ENCODE measurements at regions not wholly inside any gene's neighbourhood (a gene's known extent, or its start where the extent isn't known, plus 50 kb on each side); places are given as distances from the start of the nearest gene placed in this dataset.
"Not testable (repeated sequence)": the region's sequence is repeated elsewhere in the genome, so short reads cannot be mapped to it uniquely, and the experiment has no call there.

- no peak for DNase-seq (ENCODE audit: low read depth)
Measured at GRCh38 chr6:14217728-14218518, 100.4 kb downstream of the CD83 start.

GRCh38 chr6:14218519-14218800, 100.9 kb downstream of the CD83 start:
- no peak for DNase-seq (ENCODE audit: low read depth)

GRCh38 chr6:14221564-14222279, 104.2 kb downstream of the CD83 start:
- no peak for DNase-seq (ENCODE audit: low read depth)

GRCh38 chr6:14222956-14223355, 105.4 kb downstream of the CD83 start:
- DNase-seq (ENCODE audit: low read depth): no peak

- no peak for DNase-seq (ENCODE audit: low read depth)
Measured at GRCh38 chr6:14224359-14225103, 107.0 kb downstream of the CD83 start.

- DNase-seq (ENCODE audit: low read depth): no peak
Measured at GRCh38 chr6:14226051-14226660, 108.6 kb downstream of the CD83 start.

GRCh38 chr6:14228571-14228970, 111.0 kb downstream of the CD83 start:
- peak; percentile 22 for DNase-seq (ENCODE audit: low read depth)

GRCh38 chr6:14231071-14231483, 113.5 kb downstream of the CD83 start:
- DNase-seq (ENCODE audit: low read depth): no peak

- no peak for DNase-seq (ENCODE audit: low read depth)
Measured at GRCh38 chr6:14231501-14232280, 114.1 kb downstream of the CD83 start.

- no peak for DNase-seq (ENCODE audit: low read depth)
Measured at GRCh38 chr6:14232889-14233288, 115.3 kb downstream of the CD83 start.

GRCh38 chr6:14235653-14236356, 118.2 kb downstream of the CD83 start:
- DNase-seq (ENCODE audit: low read depth): no peak

GRCh38 chr6:14239097-14239496, 121.5 kb downstream of the CD83 start:
- no peak for DNase-seq (ENCODE audit: low read depth)

GRCh38 chr6:14240411-14241166, 123.0 kb downstream of the CD83 start:
- DNase-seq (ENCODE audit: low read depth): no peak

- DNase-seq (ENCODE audit: low read depth): no peak
Measured at GRCh38 chr6:14241255-14242070, 123.9 kb downstream of the CD83 start.

GRCh38 chr6:14242912-14243311, 125.3 kb downstream of the CD83 start:
- not testable (repeated sequence) for DNase-seq (ENCODE audit: low read depth)

- no peak for DNase-seq (ENCODE audit: low read depth)
Measured at GRCh38 chr6:14243597-14243996, 126.0 kb downstream of the CD83 start.

- DNase-seq (ENCODE audit: low read depth): no peak
Measured at GRCh38 chr6:14246876-14247275, 129.3 kb downstream of the CD83 start.

GRCh38 chr6:14250573-14250972, 133.0 kb downstream of the CD83 start:
- no peak for DNase-seq (ENCODE audit: low read depth)

GRCh38 chr6:14252271-14252850, 134.8 kb downstream of the CD83 start:
- no peak for DNase-seq (ENCODE audit: low read depth)
